M059J (cell line): ENCODE measurements at regions not wholly inside any gene's neighbourhood (a gene's known extent, or its start where the extent isn't known, plus 50 kb on each side); places are given as distances from the start of the nearest gene placed in this dataset.

Source experiments
- DNase-seq: peaks from one replicate; pipeline ENCODE4 v3.0.0-alpha.2; 2012; ENCODE audit warnings: low read depth

DNA sequence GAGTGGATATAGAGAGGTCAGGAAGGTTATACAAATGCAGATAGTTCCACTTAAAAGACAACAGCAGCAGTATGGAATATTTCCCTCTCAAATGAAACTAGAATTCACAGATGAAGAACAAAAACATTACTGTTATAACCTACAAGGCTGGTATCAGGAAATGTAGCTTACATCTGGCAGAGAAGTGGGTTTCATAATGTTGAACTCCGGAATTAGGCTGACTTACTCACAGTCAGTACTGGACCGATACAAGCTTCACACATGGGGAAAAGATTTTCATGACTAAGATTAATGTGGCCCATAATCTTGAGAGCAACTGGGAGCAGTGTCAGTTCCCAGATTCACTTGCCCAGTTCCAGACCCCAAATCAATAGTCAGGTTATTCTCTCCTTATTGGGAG lies 353.9 kb downstream of the DUSP6 start:
- no peak for DNase-seq

DNA sequence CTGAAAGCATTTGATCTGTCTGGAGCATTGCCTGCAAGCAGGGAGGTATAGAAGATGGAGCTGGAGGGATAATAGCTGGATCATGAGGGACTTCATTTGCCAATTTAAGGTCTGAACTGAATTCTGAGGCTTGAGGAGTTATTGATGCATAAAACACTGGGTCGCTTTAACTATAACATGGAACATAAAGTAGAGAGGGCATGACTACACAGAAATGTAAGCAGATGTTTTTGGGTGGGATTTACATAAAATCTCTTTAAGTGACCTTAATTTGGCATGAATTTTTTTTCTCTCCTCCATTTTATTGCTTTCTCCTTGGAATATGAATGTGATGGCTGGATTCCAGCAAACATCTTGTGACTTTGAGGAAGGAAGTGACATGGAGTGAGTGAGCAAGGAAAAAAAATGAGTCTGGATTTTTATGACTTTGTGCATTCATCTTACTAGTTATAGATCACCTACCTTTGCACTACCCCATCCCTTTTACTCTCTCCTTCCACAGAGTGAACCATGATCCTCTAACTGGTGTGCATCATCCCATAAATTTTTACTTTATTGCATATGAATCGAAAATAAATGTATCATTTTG lies 356.0 kb downstream of the DUSP6 start:
- DNase-seq: no peak

DNA sequence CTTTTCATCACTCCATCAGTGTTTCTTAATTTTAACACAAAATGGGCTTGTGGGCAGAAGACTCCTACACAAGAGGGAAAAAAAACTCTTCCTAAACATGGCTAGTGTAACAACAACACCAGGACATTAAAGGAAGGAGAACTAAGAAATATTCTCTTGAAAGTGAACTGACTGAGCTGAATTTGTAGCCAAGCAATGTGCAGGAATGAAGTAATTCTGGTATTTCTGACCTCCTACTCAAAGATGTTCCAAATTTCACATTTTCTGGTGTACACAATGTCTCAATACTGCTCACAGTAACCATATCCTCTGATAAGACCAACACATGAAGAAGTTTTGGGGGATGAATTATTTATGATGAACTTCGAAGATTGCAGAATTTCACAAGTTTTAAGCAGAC lies 357.3 kb downstream of the DUSP6 start:
- no peak for DNase-seq

GRCh38 chr12:88994537-88994936 lies 357.8 kb downstream of the DUSP6 start:
- DNase-seq: no peak

GRCh38 chr12:88993651-88994050 lies 358.6 kb downstream of the DUSP6 start:
- peak; percentile 64 for DNase-seq

DNA sequence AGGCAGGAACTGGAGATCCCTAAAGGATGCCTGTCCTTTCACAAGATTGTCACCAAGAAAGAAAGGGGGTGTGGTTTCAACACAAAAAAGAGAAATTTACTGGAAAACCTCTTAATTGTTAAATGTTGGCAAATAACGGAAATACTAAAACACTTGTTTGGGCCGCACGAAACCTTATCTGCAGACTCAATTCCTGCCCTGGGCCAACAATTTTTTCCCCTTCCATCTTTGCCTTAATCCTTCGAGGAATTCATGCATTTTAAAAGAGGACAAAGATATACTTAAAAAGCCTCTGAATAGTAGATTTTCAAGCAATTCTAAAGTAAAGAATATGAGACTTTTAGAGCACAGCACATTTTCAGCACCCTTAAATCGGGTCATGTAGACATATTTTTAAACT lies 366.2 kb downstream of the DUSP6 start:
- no peak for DNase-seq

- DNase-seq: peak; percentile 10
Observed at GRCh38 chr12:88985631-88986030, 366.7 kb downstream of the DUSP6 start.

- peak; percentile 62 for DNase-seq
Observed at GRCh38 chr12:88985011-88985410, 367.3 kb downstream of the DUSP6 start.

- DNase-seq: no peak
Observed at GRCh38 chr12:88982694-88983093, 369.6 kb downstream of the DUSP6 start.

- no peak for DNase-seq
Observed at GRCh38 chr12:88977115-88977514, 375.2 kb downstream of the DUSP6 start.

GRCh38 chr12:88973998-88974397 lies 378.3 kb downstream of the DUSP6 start:
- DNase-seq: no peak

DNA sequence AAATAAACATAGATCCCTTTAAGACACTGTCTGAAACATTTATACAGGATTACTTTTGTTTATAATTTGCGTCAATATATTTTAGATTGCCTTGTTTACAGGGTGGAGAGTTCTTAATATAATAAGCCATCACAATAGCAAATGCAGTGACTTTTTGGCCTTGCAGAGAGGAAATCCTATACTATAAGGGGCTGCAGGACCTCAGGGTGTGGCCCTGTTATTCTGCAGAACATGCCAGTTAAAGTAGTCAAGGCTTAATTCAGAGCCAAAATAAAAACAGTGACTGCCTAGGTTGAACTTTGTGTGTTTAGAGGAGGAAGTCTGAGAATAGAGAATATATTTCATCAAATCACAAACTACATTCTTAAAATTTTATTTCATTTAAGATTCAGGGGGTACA lies 381.6 kb downstream of the DUSP6 start:
- DNase-seq: no peak

- no peak for DNase-seq
Observed at GRCh38 chr12:88969127-88969526, 383.2 kb downstream of the DUSP6 start.

GRCh38 chr12:88960213-88960878 lies 380.1 kb upstream of the KITLG start:
- DNase-seq: peak; percentile 69

DNA sequence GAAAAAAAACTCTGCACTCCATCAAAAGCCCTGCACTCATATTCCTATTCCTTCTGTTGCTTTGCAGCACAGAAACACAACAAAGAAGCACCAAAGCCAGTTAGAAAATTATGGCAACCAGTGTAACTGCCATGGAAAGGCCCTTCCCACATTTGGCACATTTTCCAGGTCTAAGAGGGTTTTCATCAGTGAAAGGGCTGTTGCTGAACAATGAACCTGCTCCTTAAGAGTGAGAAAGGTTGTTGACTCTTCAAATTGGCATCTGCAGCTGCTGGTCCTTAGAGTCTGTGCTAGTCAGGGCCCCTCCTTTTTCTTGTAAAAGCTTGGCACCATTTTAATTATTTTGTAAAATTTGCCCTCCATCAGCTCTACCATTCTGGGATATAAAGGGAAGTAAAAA lies 378.7 kb upstream of the KITLG start:
- no peak for DNase-seq

DNA sequence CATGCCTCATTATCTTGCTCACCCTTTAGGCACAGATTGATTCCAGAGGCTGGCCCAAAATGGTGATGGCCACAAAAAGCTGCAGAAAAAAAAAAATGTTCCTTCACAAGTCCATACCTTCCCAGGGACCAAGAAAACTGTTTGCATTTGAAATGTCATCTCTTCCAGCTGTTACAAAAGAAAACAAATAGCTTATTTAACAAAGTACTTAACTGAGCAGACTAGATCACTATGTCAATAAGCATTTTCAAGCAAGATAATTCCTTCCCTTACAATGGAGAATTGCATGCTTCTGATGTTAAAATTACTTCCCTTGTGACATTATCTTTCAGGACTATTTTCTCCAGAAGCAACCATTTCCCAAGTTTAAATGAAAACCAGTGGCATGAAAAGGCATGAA lies 377.9 kb upstream of the KITLG start:
- no peak for DNase-seq

DNA sequence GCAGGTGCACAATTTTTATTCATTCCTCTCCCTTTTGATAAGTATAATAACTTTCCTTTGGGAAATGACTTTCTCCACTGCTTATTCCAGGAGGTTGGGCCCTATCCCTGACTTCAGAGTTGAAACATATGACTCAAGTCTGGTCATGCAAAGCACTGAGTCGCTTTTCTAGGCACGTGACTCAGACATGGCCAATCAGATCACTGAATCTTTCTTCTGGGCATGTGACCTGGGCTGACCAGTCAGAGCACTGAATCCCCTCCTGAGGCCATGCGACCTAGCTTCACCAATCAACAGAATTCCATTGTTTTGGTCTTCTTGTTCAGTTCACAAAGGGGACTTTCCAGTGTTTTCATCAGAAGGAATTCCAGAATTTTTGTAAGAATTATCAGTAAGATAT lies 377.1 kb upstream of the KITLG start:
- DNase-seq: peak; percentile 14

DNA sequence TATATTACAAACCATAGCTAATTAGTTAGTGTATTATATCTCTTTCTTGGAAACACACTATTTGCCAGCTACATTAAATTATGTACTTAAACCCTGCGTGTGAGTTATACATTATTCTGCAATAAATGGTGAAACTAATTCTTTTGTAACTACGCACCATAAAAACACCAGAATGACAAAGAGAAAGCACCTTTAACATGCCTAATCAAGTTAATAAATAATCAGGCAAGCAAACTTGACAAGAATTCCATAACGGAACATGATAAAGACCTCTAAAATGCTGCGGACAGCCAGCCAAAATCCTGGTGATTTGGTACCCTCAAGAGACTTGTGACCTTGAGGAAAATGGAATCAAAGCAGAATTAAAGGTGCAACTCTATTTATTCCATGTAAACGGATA lies 375.3 kb upstream of the KITLG start:
- no peak for DNase-seq

DNA sequence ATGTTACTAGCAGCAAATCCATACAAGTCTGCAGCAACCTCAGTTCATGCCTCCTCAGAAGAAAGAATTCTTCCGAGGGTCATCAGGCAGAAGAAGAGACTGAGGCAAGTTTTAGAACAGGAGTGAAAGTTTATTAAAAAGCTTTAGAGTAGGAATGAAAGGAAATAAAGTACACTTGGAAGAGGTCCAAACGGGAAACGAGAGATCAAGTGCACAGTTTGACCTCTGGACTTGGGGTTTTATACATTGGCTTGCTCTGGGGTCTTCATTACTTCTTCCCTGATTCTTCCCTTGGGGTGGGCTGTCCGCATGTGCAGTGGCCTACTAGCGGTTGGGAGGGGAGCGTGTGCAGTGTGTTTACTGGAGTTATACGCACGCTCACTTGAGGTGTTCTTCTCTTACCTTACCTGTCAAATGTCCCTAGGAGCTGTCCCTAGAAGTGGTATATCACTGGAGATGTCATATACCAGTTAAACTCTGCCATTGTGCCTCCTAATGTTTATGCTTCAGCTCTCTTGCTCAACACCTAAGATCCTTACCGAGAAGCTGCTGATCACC lies 372.8 kb upstream of the KITLG start:
- no peak for DNase-seq

DNA sequence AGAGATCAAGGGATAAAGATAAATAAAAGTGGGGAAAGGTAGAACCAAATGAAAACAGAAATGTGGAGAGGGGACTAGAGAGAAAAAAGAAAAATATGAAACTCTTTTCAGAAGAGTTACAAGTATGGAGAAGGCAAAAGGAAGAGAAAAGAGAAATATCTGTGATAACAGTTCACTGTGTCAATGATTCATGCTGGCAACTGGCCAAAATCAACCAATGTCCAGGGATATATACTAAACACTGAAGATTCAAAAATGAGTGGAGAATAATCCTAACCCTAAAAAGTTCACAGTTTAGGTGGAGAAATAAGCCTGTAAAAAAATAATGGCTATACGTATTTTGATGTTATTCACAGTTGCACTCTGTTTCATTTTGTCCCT lies 372.3 kb upstream of the KITLG start:
- peak; percentile 74 for DNase-seq

DNA sequence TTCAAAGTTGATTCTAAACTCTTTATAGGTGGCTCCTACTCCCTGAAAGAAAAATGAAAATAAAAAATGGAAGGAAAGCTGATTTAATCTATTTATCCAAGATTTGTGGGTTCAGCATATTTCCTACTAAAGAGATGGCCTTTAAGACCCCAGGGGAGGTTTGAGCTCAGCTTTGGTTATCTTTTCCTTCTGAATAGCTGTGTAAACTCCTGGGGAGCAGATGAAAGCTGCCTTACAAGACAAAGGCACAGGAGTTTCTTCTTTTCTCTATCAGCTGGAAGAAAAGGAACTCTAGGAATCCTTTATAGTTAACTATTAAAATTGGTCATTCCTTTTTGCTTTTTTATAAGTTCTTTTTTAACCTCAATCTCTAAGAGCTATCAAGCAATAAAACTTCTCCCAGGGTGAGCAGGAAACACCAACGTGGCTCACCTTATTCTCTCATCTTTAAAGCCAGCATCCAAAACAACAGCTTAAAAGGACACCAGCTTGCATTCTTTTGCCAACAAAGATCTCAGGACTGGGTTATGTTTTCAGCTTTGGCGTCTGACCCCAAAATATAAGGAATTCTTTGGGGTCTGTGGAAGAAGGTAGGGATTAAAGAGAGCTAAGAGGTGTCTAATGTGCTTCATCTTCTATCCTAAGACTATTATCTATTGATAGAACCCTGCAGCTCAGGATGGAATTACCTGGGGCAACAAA lies 371.7 kb upstream of the KITLG start:
- peak; percentile 17 for DNase-seq

DNA sequence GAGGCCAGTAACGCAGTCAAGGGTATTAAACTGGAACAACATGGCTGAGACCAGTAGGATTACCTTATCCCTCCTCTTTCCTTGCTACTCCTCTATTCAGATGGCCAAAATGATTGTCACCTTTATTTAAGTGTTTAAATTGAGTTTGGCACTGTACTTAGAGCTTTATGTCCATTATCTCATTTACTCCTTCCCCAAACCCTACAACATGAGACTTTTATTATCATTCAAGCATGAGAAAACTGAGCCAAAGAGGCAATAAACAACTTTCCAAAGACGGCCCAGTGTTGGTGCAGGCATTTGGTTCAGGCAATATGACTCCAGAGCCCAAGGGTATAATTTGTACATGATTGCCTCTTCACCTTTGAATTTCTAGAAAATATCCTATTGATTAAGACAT lies 370.9 kb upstream of the KITLG start:
- DNase-seq: no peak

DNA sequence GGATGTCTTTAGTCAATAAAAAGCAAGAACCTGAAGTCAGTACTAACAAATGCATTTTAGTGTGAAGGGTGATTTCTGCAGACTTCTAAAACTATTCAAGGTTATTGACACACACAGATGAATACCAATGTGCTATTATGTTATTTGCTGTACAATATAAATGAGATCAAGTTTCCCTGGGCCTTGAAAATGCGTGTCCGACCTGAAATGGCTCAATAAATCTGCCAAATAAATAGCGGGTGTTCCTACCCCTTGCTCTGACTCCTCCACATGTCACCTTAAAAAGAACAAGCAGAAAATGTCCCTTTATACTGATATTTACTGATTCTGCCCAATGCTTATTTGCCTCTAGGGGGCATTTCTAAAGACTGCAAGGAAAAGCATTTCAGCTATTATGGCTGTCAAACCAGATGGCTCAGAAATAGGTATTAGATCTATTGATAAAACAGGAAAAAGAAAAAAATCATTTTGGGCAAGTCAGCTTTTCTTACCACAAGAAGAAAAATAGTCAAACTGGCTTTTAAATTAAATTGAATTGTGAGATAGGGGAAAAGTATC lies 367.3 kb upstream of the KITLG start:
- no peak for DNase-seq
